Heart left ventricle (tissue), 16 donors: ENCODE measurements at regions not wholly inside any gene's neighbourhood (a gene's known extent, or its start where the extent isn't known, plus 50 kb on each side); places are given as distances from the start of the nearest gene placed in this dataset.
"Not testable (repeated sequence)": the region's sequence is repeated elsewhere in the genome, so short reads cannot be mapped to it uniquely, and the experiment has no call there.

Experiments
- ATAC-seq, 4 donors: fragments of 200-7000 bp; cut with Tn5 transposase; one replicate each; pipeline ENCODE4 v1.9.1; 2020 to 2022; ENCODE audit warnings: moderate library complexity in 4 of 4, mild to moderate bottlenecking in 3 of 4, moderate number of reproducible peaks in 1 of 4
- DNase-seq, 5 donors: peaks; one replicate each; pipeline ENCODE4 v3.0.0-alpha.2; 2020
- H3K27ac ChIP-seq, 12 donors: fragments of 200-600 bp; sonication (generic) in 4 of 12; one replicate each; pipeline versions ENCODE4 v1.5.0 to v1.8.0; 2016 to 2022; ENCODE audit warnings: mild to moderate bottlenecking in 2 of 12
- H3K27me3 ChIP-seq, 9 donors: fragments of 200-600 bp; sonication (generic) in 2 of 9; one replicate each; pipeline versions ENCODE4 v1.5.1 to v1.8.0; 2016 to 2022; ENCODE audit warnings: mild to moderate bottlenecking in 3 of 9
- H3K36me3 ChIP-seq, 9 donors: fragments of 200-600 bp; sonication (generic) in 2 of 9; one replicate each; pipeline versions ENCODE4 v1.5.0 to v1.8.0; 2018 to 2022; ENCODE audit warnings: mild to moderate bottlenecking in 2 of 9
- H3K4me1 ChIP-seq, 12 donors: fragments of 200-600 bp; sonication (generic) in 4 of 12; one replicate each; pipeline versions ENCODE4 v1.5.0 to v1.8.0; 2016 to 2022; ENCODE audit warnings: mild to moderate bottlenecking in 3 of 12
- H3K4me3 ChIP-seq, 12 donors: fragments of 200-600 bp; sonication (generic) in 4 of 12; one replicate each; pipeline versions ENCODE4 v1.5.0 to v1.8.0; 2017 to 2022; ENCODE audit warnings: mild to moderate bottlenecking in 9 of 12, moderate library complexity in 4 of 12
- H3K9me3 ChIP-seq, 12 donors: fragments of 200-600 bp; sonication (generic) in 4 of 12; one replicate each; pipeline versions ENCODE4 v1.5.0 to v1.8.0; 2016 to 2022; ENCODE audit warnings: mild to moderate bottlenecking in 1 of 12
- POLR2A ChIP-seq, 2 donors: fragments of 450-650 bp; IDR thresholded peaks; one replicate each; pipeline ENCODE4 v1.6.1; 2017; ENCODE audit warnings: antibody characterized with exemption in 2 of 2, mild to moderate bottlenecking in 2 of 2, moderate library complexity in 2 of 2
- WGBS, 4 donors: extraction: QIAGEN DNeasy Blood & Tissue Kit in 2 of 4; methylation state at CpG; one replicate each; pipeline versions ENCODE4 v1.1.5 to v1.1.7; 2013 to 2018; 5-methylcytosine and 5-hydroxymethylcytosine counted together
- intact Hi-C, 10 donors: fragments of 100-400 bp; cut with DNase I; formaldehyde crosslinking; loops; one replicate each; pipeline versions ENCODE4 v1.11.1 to v1.14.2; 2022
- TF ChIP-seq, protein P1 (sequence below), 12 donors: fragments of 200-600 bp; sonication (generic) in 4 of 12; IDR thresholded peaks; one replicate each; pipeline versions ENCODE4 v1.5.0 to v1.8.0; 2018 to 2022; ENCODE audit warnings: antibody characterized with exemption in 12 of 12, mild to moderate bottlenecking in 5 of 12
- donor health status: ischemic (EF 13 %, LVEDD 7.1; RV severe dilation, severe dysfunction).
- donor health status: healthy with polysubstance abuse.
- donor health status: DM: no; HTN: yes; CAD: no.
- donor health status: DM: no; HTN: no; CAD: no.
- donor health status: ischemic (EF 25% LVEDD 6.9; RV normal size, moderate dysfunction).
- donor health status: ischemic (EF 25% LVEDD 5.7; RV mildly dilated, moderate dysfunction).
- donor health status: healthy.
- donor health status: DM: yes; HTN: yes; CAD: no.
- donor health status: ischemic (EF 35%, LVEDD 5.7; RV mildly dilated, moderate dysfunction).
- donor health status: nonischemic (EF 11% LVEDD 7.7; RV severe dilation, severe dysfunction).
- donor health status: DM: yes; HTN: yes; CAD: no.
- donor health status: PGD.
- donor health status: ischemic (EF 29% LVEDD 5.4; RV normal size, mild dysfunction).
- donor health status: nonischemic (EF 23%, LVEDD 6.1; RV moderate dilation, normal function).

DNA sequence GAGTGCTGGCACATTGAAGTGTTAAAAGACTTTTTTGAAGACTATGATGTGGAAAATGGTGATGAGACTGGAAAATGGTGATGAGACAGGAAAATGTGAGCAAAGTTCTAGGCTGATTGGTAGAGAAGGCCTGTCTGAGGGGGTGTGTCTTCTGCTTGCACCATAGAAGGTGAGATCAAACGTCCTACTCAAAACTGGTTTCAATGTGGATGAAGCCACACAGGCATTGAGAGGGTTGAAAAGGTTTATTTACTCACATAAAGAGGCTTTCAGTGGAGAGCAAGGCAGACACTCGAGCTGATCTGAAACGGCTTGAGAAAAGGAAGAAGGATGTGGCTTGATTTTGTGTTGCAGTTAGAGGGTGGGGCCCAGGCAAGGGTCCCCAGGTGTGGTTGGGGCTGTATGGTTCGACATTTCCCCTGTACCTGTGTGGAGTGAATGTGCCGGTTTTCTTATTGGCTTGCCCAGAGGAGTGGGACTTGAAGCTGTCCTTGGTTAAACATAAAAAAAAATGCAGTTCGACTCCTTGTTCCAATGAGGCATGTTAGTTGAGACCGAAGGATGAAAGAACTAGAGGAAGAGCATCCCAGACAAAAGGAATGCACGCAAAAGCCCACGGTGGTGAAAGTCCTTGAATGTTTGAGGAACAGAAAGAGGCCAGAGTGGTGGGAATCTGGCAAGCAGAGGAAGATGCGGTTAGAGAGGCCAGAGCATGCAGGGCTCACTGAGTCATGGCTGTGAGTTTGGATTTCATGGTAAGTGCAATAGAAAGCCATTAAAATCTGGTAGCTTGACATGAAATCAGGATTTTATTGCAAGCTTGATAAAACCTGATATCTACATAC is 172.3 kb downstream of the EPM2A start:
- no peak for ATAC-seq
- H3K36me3 ChIP-seq = no peaks in the 10 kb centered on the region
- TF ChIP-seq, protein P1, sequence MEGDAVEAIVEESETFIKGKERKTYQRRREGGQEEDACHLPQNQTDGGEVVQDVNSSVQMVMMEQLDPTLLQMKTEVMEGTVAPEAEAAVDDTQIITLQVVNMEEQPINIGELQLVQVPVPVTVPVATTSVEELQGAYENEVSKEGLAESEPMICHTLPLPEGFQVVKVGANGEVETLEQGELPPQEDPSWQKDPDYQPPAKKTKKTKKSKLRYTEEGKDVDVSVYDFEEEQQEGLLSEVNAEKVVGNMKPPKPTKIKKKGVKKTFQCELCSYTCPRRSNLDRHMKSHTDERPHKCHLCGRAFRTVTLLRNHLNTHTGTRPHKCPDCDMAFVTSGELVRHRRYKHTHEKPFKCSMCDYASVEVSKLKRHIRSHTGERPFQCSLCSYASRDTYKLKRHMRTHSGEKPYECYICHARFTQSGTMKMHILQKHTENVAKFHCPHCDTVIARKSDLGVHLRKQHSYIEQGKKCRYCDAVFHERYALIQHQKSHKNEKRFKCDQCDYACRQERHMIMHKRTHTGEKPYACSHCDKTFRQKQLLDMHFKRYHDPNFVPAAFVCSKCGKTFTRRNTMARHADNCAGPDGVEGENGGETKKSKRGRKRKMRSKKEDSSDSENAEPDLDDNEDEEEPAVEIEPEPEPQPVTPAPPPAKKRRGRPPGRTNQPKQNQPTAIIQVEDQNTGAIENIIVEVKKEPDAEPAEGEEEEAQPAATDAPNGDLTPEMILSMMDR (IDR thresholded peaks at IDR 0.05) = no peak
- no peak for TF ChIP-seq POLR2A (IDR thresholded peaks at IDR 0.05)
- no peaks in the 10 kb centered on the region for H3K27me3 ChIP-seq
- H3K4me1 ChIP-seq = no peaks in the 10 kb centered on the region
- H3K4me3 ChIP-seq = no peak overlapping the region
- no peak for DNase-seq
- intact Hi-C loops = no loop called here
- WGBS, 4 donors = 81 to 85% (median 84%) methylated on average over 10 of the region's 10 CpGs
- peaks cover 0 to 7% (median 0%) of the 10 kb centered on the region in 12 donors for H3K9me3 ChIP-seq
- no peak overlapping the region for H3K27ac ChIP-seq

GRCh38 chr6:145564553-145564952 is 170.8 kb downstream of the EPM2A start:
- no peaks in the 10 kb centered on the region for H3K4me1 ChIP-seq
- H3K4me3 ChIP-seq = no peak overlapping the region
- intact Hi-C loops = no loop called here
- ATAC-seq = no peak
- no peak overlapping the region for H3K27ac ChIP-seq
- H3K36me3 ChIP-seq = no peaks in the 10 kb centered on the region
- peaks cover 0 to 7% (median 0%) of the 10 kb centered on the region in 12 donors for H3K9me3 ChIP-seq
- no peak for TF ChIP-seq POLR2A (IDR thresholded peaks at IDR 0.05)
- TF ChIP-seq, protein P1 (IDR thresholded peaks at IDR 0.05) = no peak
- no peaks in the 10 kb centered on the region for H3K27me3 ChIP-seq
- no peak for DNase-seq

DNA sequence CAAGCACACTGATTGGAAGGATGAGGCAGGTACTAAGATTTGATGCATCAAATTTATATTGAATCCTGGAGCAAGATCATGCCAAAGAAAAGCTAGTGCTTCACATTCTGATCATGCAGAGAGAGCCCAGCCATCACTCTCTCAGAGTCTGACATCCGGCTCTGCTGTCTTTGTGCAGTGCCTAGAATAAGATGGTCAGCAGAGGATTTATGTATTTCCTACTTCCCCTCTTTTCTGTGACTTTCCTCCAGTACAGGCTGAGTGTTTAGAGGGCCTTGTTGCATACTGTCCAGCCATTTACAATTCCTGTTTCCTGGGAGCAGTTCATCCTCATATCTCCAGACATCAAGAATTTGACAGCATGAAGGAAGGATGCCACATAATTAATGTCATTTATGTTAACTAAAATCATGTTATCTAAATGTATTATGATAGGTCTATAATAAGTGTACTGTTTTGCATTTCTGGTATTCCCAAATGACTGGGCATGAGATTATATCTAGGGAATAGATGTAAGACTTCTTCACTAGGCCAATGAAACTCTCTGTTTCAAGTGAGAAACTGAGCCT is 167.6 kb downstream of the EPM2A start:
- Histone ChIP-seq H3K27ac (no peak overlapping the region), H3K4me1 (no peaks in the 10 kb centered on the region), H3K4me3 (no peak overlapping the region), H3K36me3 (no peaks in the 10 kb centered on the region), H3K9me3 (peaks cover 0 to 12% (median 0%) of the 10 kb centered on the region in 12 donors), H3K27me3 (no peaks in the 10 kb centered on the region)
- no peak for DNase-seq
- WGBS, 4 donors = 76 to 86% (median 78%) methylated on average over 1 of the region's 1 CpG
- TF ChIP-seq POLR2A (IDR thresholded peaks at IDR 0.05) = no peak
- TF ChIP-seq, protein P1 (IDR thresholded peaks at IDR 0.05) = no peak
- ATAC-seq = no peak
- intact Hi-C loops = no loop called here

DNA sequence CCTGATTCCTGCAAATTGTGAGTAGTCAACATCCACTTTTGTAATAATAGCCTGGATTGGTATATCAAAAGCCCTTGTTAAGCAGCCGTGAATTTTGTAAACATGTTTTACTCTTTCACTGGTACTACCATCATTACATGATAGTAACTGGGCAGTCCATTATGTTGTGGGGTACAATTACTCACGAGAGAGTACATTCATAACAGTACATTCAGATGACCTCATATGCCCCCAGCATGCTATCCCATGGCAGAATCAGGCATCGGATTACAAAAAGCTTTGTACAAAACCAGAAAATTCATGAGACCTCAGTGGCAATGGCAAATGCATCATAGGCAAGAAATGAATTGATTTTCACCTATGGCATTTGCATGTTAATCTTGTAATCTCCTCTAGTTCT is 166.2 kb downstream of the EPM2A start:
- Histone ChIP-seq H3K4me3 (no peak overlapping the region), H3K36me3 (no peaks in the 10 kb centered on the region), H3K9me3 (peaks cover 0 to 20% (median 3%) of the 10 kb centered on the region in 12 donors), H3K4me1 (no peaks in the 10 kb centered on the region), H3K27me3 (no peaks in the 10 kb centered on the region), H3K27ac (no peak overlapping the region)
- ATAC-seq (no peak), DNase-seq (no peak)
- intact Hi-C loops = no loop called here
- 61 to 69% (median 63%) methylated on average over 3 of the region's 3 CpGs for WGBS, 4 donors
- TF ChIP-seq, protein P1 (IDR thresholded peaks at IDR 0.05) = no peak
- no peak for TF ChIP-seq POLR2A (IDR thresholded peaks at IDR 0.05)

DNA sequence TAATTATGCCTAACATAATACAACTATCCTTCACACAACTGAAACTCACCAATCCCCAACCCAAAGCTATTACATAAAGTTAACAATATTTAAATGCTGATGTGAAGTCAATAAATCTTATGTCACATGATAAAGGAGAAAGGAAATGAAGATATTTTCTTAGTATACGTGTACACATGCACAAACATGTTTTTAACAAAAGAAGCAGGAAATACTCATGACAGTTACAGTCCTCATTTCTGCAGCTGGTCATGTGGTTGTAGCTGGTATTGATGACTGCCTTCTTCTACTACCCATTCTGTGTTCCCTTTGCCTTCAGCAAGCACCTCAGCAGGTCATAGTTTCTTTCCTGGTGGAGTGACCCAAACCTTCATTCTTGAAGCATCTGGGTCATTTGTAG is 165.0 kb downstream of the EPM2A start:
- peaks cover 0 to 30% (median 7%) of the 10 kb centered on the region in 12 donors for H3K9me3 ChIP-seq
- H3K27me3 ChIP-seq, H3K27ac ChIP-seq, H3K4me1 ChIP-seq, intact Hi-C loops, ATAC-seq, H3K4me3 ChIP-seq, DNase-seq, H3K36me3 ChIP-seq: not testable (repeated sequence)
- WGBS, 4 donors = 58 to 71% (median 68%) methylated on average over 1 of the region's 1 CpG

DNA sequence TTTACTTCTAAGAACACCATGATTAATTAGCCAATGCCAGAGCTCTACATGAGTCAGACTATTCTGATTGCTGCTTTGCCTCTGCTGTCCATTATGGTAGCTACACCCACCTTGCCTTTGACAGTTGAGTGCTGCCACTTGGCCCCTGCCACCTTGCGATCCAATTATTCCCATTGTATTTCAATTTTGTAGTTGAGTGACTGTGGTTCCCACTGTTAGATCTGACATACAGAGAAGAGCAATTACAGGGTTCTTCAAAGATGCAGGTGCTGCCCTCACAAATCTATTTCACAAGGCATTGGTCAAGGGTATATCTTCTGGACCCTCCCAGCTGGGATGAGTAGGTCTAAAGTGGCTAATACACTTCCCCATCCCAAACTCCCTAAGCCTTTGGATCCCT is 161.1 kb downstream of the EPM2A start:
- ATAC-seq, H3K36me3 ChIP-seq, H3K4me1 ChIP-seq, H3K27ac ChIP-seq, H3K27me3 ChIP-seq, DNase-seq, H3K4me3 ChIP-seq, intact Hi-C loops: not testable (repeated sequence)
- WGBS, 4 donors = 95 to 100% (median 98%) methylated on average over 1 of the region's 1 CpG
- H3K9me3 ChIP-seq = peaks cover 0 to 69% (median 21%) of the 10 kb centered on the region in 12 donors
